ENCODE measurements at regions not wholly inside any gene's neighbourhood (a gene's known extent, or its start where the extent isn't known, plus 50 kb on each side); places are given as distances from the start of the nearest gene placed in this dataset.

- no peaks in the 10 kb centered on the region for H3K9me3 ChIP-seq (ENCODE audit: control insufficient read depth in 2 of 2, insufficient read depth in 1 of 2, low read length in 1 of 2)
- H3K36me3 ChIP-seq (ENCODE audit: control insufficient read depth in 2 of 2, insufficient read depth in 2 of 2, low read length in 1 of 2): no peaks in the 10 kb centered on the region
- H3K4me3 ChIP-seq (ENCODE audit: low read length in 2 of 2): no peak overlapping the region
- WGBS: 83% methylated on average over 5 of the region's 5 CpGs
- no peaks in the 10 kb centered on the region for H3K4me1 ChIP-seq (ENCODE audit: control insufficient read depth in 2 of 2, insufficient read depth in 2 of 2, low read length in 2 of 2)
- DNase-seq (ENCODE audit: low read depth in 6 of 9, low spot score in 9 of 9): no peak
- H3K27me3 ChIP-seq (ENCODE audit: control insufficient read depth in 2 of 2, insufficient read depth in 1 of 2, low read length in 1 of 2): no peaks in the 10 kb centered on the region
- H3K27ac ChIP-seq (ENCODE audit: low read depth in 1 of 2, low read length in 1 of 2): no peak overlapping the region
Measured at GRCh38 chr11:93902921-93903320, 52.5 kb upstream of the VSTM5 start.

GRCh38 chr11:93903989-93904388 lies 53.6 kb upstream of the VSTM5 start:
- no peaks in the 10 kb centered on the region for H3K9me3 ChIP-seq (ENCODE audit: control insufficient read depth in 2 of 2, insufficient read depth in 1 of 2, low read length in 1 of 2)
- DNase-seq (ENCODE audit: low read depth in 6 of 9, low spot score in 9 of 9): no peak
- no peaks in the 10 kb centered on the region for H3K4me1 ChIP-seq (ENCODE audit: control insufficient read depth in 2 of 2, insufficient read depth in 2 of 2, low read length in 2 of 2)
- WGBS: 70% methylated on average over 6 of the region's 6 CpGs
- H3K4me3 ChIP-seq (ENCODE audit: low read length in 2 of 2): no peak overlapping the region
- H3K27me3 ChIP-seq (ENCODE audit: control insufficient read depth in 2 of 2, insufficient read depth in 1 of 2, low read length in 1 of 2): no peaks in the 10 kb centered on the region
- H3K27ac ChIP-seq (ENCODE audit: low read depth in 1 of 2, low read length in 1 of 2): no peak overlapping the region
- H3K36me3 ChIP-seq (ENCODE audit: control insufficient read depth in 2 of 2, insufficient read depth in 2 of 2, low read length in 1 of 2): no peaks in the 10 kb centered on the region

- H3K4me1 ChIP-seq (ENCODE audit: control insufficient read depth in 2 of 2, insufficient read depth in 2 of 2, low read length in 2 of 2): no peaks in the 10 kb centered on the region
- no peak overlapping the region for H3K27ac ChIP-seq (ENCODE audit: low read depth in 1 of 2, low read length in 1 of 2)
- no peak for DNase-seq (ENCODE audit: low read depth in 6 of 9, low spot score in 9 of 9)
- 69% methylated on average over 2 of the region's 2 CpGs for WGBS
- no peak overlapping the region for H3K4me3 ChIP-seq (ENCODE audit: low read length in 2 of 2)
- H3K9me3 ChIP-seq (ENCODE audit: control insufficient read depth in 2 of 2, insufficient read depth in 1 of 2, low read length in 1 of 2): no peaks in the 10 kb centered on the region
- H3K36me3 ChIP-seq (ENCODE audit: control insufficient read depth in 2 of 2, insufficient read depth in 2 of 2, low read length in 1 of 2): no peaks in the 10 kb centered on the region
- no peaks in the 10 kb centered on the region for H3K27me3 ChIP-seq (ENCODE audit: control insufficient read depth in 2 of 2, insufficient read depth in 1 of 2, low read length in 1 of 2)
Measured at GRCh38 chr11:93904716-93905115, 54.3 kb upstream of the VSTM5 start.

GRCh38 chr11:93905384-93905783 lies 55.0 kb upstream of the VSTM5 start:
- WGBS: 74% methylated on average over 3 of the region's 3 CpGs
- Histone ChIP-seq H3K27me3 (ENCODE audit: control insufficient read depth in 2 of 2, insufficient read depth in 1 of 2, low read length in 1 of 2) (no peaks in the 10 kb centered on the region), H3K27ac (ENCODE audit: low read depth in 1 of 2, low read length in 1 of 2) (no peak overlapping the region)

GRCh38 chr11:93906486-93906885 lies 56.1 kb upstream of the VSTM5 start:
- WGBS: 71% methylated on average over 2 of the region's 2 CpGs
- H3K9me3 ChIP-seq (ENCODE audit: control insufficient read depth in 2 of 2, insufficient read depth in 1 of 2, low read length in 1 of 2): no peaks in the 10 kb centered on the region
- no peaks in the 10 kb centered on the region for H3K4me1 ChIP-seq (ENCODE audit: control insufficient read depth in 2 of 2, insufficient read depth in 2 of 2, low read length in 2 of 2)
- H3K36me3 ChIP-seq (ENCODE audit: control insufficient read depth in 2 of 2, insufficient read depth in 2 of 2, low read length in 1 of 2): no peaks in the 10 kb centered on the region
- no peak overlapping the region for H3K4me3 ChIP-seq (ENCODE audit: low read length in 2 of 2)
- no peaks in the 10 kb centered on the region for H3K27me3 ChIP-seq (ENCODE audit: control insufficient read depth in 2 of 2, insufficient read depth in 1 of 2, low read length in 1 of 2)
- no peak for DNase-seq (ENCODE audit: low read depth in 6 of 9, low spot score in 9 of 9)
- no peak overlapping the region for H3K27ac ChIP-seq (ENCODE audit: low read depth in 1 of 2, low read length in 1 of 2)

More at GRCh38 chr11:93905384-93905783, 55.0 kb upstream of the VSTM5 start:
- Histone ChIP-seq H3K36me3 (ENCODE audit: control insufficient read depth in 2 of 2, insufficient read depth in 2 of 2, low read length in 1 of 2) (no peaks in the 10 kb centered on the region), H3K9me3 (ENCODE audit: control insufficient read depth in 2 of 2, insufficient read depth in 1 of 2, low read length in 1 of 2) (no peaks in the 10 kb centered on the region), H3K4me1 (ENCODE audit: control insufficient read depth in 2 of 2, insufficient read depth in 2 of 2, low read length in 2 of 2) (no peaks in the 10 kb centered on the region), H3K4me3 (ENCODE audit: low read length in 2 of 2) (no peak overlapping the region)
- DNase-seq (ENCODE audit: low read depth in 6 of 9, low spot score in 9 of 9): no peak

- WGBS: 71% methylated on average over 1 of the region's 1 CpG
- no peak overlapping the region for H3K4me3 ChIP-seq (ENCODE audit: low read length in 2 of 2)
- no peaks in the 10 kb centered on the region for H3K4me1 ChIP-seq (ENCODE audit: control insufficient read depth in 2 of 2, insufficient read depth in 2 of 2, low read length in 2 of 2)
- H3K27me3 ChIP-seq (ENCODE audit: control insufficient read depth in 2 of 2, insufficient read depth in 1 of 2, low read length in 1 of 2): no peaks in the 10 kb centered on the region
- no peaks in the 10 kb centered on the region for H3K9me3 ChIP-seq (ENCODE audit: control insufficient read depth in 2 of 2, insufficient read depth in 1 of 2, low read length in 1 of 2)
- H3K36me3 ChIP-seq (ENCODE audit: control insufficient read depth in 2 of 2, insufficient read depth in 2 of 2, low read length in 1 of 2): no peaks in the 10 kb centered on the region
- no peak for DNase-seq (ENCODE audit: low read depth in 6 of 9, low spot score in 9 of 9)
- no peak overlapping the region for H3K27ac ChIP-seq (ENCODE audit: low read depth in 1 of 2, low read length in 1 of 2)
Measured at GRCh38 chr11:93907901-93908300, 57.5 kb upstream of the VSTM5 start.

GRCh38 chr11:93908689-93909088 lies 58.3 kb upstream of the VSTM5 start:
- no peak for DNase-seq (ENCODE audit: low read depth in 6 of 9, low spot score in 9 of 9)
- 66% methylated on average over 2 of the region's 2 CpGs for WGBS
- Histone ChIP-seq H3K4me1 (ENCODE audit: control insufficient read depth in 2 of 2, insufficient read depth in 2 of 2, low read length in 2 of 2) (no peaks in the 10 kb centered on the region), H3K9me3 (ENCODE audit: control insufficient read depth in 2 of 2, insufficient read depth in 1 of 2, low read length in 1 of 2) (no peaks in the 10 kb centered on the region), H3K27ac (ENCODE audit: low read depth in 1 of 2, low read length in 1 of 2) (no peak overlapping the region), H3K36me3 (ENCODE audit: control insufficient read depth in 2 of 2, insufficient read depth in 2 of 2, low read length in 1 of 2) (no peaks in the 10 kb centered on the region), H3K4me3 (ENCODE audit: low read length in 2 of 2) (no peak overlapping the region), H3K27me3 (ENCODE audit: control insufficient read depth in 2 of 2, insufficient read depth in 1 of 2, low read length in 1 of 2) (no peaks in the 10 kb centered on the region)

- Histone ChIP-seq H3K27ac (ENCODE audit: low read depth in 1 of 2, low read length in 1 of 2) (no peak overlapping the region), H3K9me3 (ENCODE audit: control insufficient read depth in 2 of 2, insufficient read depth in 1 of 2, low read length in 1 of 2) (no peaks in the 10 kb centered on the region), H3K4me1 (ENCODE audit: control insufficient read depth in 2 of 2, insufficient read depth in 2 of 2, low read length in 2 of 2) (no peaks in the 10 kb centered on the region), H3K36me3 (ENCODE audit: control insufficient read depth in 2 of 2, insufficient read depth in 2 of 2, low read length in 1 of 2) (no peaks in the 10 kb centered on the region), H3K27me3 (ENCODE audit: control insufficient read depth in 2 of 2, insufficient read depth in 1 of 2, low read length in 1 of 2) (no peaks in the 10 kb centered on the region), H3K4me3 (ENCODE audit: low read length in 2 of 2) (no peak overlapping the region)
- 91% methylated on average over 5 of the region's 5 CpGs for WGBS
- DNase-seq (ENCODE audit: low read depth in 6 of 9, low spot score in 9 of 9): no peak
Measured at GRCh38 chr11:93917673-93918072, 67.3 kb upstream of the VSTM5 start.

GRCh38 chr11:93921695-93922468 lies 71.5 kb upstream of the VSTM5 start:
- no peak overlapping the region for H3K4me3 ChIP-seq (ENCODE audit: low read length in 2 of 2)
- H3K9me3 ChIP-seq (ENCODE audit: control insufficient read depth in 2 of 2, insufficient read depth in 1 of 2, low read length in 1 of 2): no peaks in the 10 kb centered on the region
- WGBS: 40% methylated on average over 7 of the region's 7 CpGs
- no peak overlapping the region for H3K27ac ChIP-seq (ENCODE audit: low read depth in 1 of 2, low read length in 1 of 2)
- H3K36me3 ChIP-seq (ENCODE audit: control insufficient read depth in 2 of 2, insufficient read depth in 2 of 2, low read length in 1 of 2): no peaks in the 10 kb centered on the region
- H3K27me3 ChIP-seq (ENCODE audit: control insufficient read depth in 2 of 2, insufficient read depth in 1 of 2, low read length in 1 of 2): no peaks in the 10 kb centered on the region
- peak in 5 of 9 donors; percentile 6 to 49 (median 16) for DNase-seq (ENCODE audit: low read depth in 6 of 9, low spot score in 9 of 9)
- no peaks in the 10 kb centered on the region for H3K4me1 ChIP-seq (ENCODE audit: control insufficient read depth in 2 of 2, insufficient read depth in 2 of 2, low read length in 2 of 2)
